K562 (cell line): ENCODE measurements at regions not wholly inside any gene's neighbourhood (a gene's known extent, or its start where the extent isn't known, plus 50 kb on each side); places are given as distances from the start of the nearest gene placed in this dataset.

Experiments
- ATF3 ChIP-seq, 2 experiments: fragments of 450-650 bp in 1 of 2; sonication (generic) in 1 of 2; formaldehyde crosslinking in 1 of 2; IDR thresholded peaks in 1 of 2; conservative IDR thresholded peaks in 1 of 2; 2 replicates each; pipeline versions ENCODE4 v1.6.1 to v1.8.1; 2016 to 2023; ENCODE audit warnings: mild to moderate bottlenecking in 2 of 2, moderate library complexity in 2 of 2, inconsistent platforms in 1 of 2, missing genetic modification reagents in 1 of 2
- BHLHE40 ChIP-seq: IDR thresholded peaks from 2 replicates; pipeline ENCODE4 v1.6.1; 2011; ENCODE audit warnings: low read length, improper control_type of control experiment
- CCAR2 ChIP-seq: fragments of 200-400 bp; formaldehyde crosslinking; IDR thresholded peaks from 2 replicates; pipeline ENCODE4 v1.6.1; 2017; ENCODE audit warnings: mild to moderate bottlenecking, low read depth, low read length
- CREB1 ChIP-seq, 2 experiments: sonication (generic) in 1 of 2; formaldehyde crosslinking in 1 of 2; IDR thresholded peaks; 2 replicates each; pipeline versions ENCODE4 v1.6.1 to v1.8.0; 2012 to 2022; ENCODE audit warnings: inconsistent platforms in 1 of 2, mild to moderate bottlenecking in 1 of 2, missing genetic modification reagents in 1 of 2, moderate library complexity in 1 of 2
- CTCF ChIP-seq, 3 experiments: IDR thresholded peaks in 2 of 3; conservative IDR thresholded peaks in 1 of 3; 2 replicates each; pipeline ENCODE4 v1.5.1; 2011 to 2012; ENCODE audit warnings: low read length in 3 of 3, mild to moderate bottlenecking in 3 of 3, control low read depth in 2 of 3, improper control_type of control experiment in 1 of 3, inconsistent platforms in 1 of 3, low read depth in 1 of 3, mixed read lengths in 1 of 3, moderate library complexity in 1 of 3; ENCODE audit not compliant: insufficient read depth in 2 of 3
- ESRRA ChIP-seq: fragments of 450-650 bp; IDR thresholded peaks from 2 replicates; pipeline ENCODE4 v1.6.1; 2014; ENCODE audit warnings: low read depth, mild to moderate bottlenecking, moderate library complexity, borderline replicate concordance
- GATA2 ChIP-seq: sonication (generic); formaldehyde crosslinking; IDR thresholded peaks from 2 replicates; pipeline ENCODE4 v1.4.0; 2020; ENCODE audit warnings: mild to moderate bottlenecking, missing genetic modification reagents
- HOMEZ ChIP-seq: fragments of 250-450 bp; sonication (Bioruptor Pico); IDR thresholded peaks from 2 replicates; pipeline ENCODE4 v1.4.0; 2020; ENCODE audit warnings: mild to moderate bottlenecking, moderate library complexity
- MAZ ChIP-seq, 2 experiments: fragments of 450-650 bp in 1 of 2; sonication (generic) in 1 of 2; formaldehyde crosslinking; IDR thresholded peaks in 1 of 2; conservative IDR thresholded peaks in 1 of 2; 2 replicates each; pipeline versions ENCODE4 v1.4.0 to v1.5.0; 2020; ENCODE audit warnings: mild to moderate bottlenecking in 1 of 2, missing genetic modification reagents in 1 of 2
- NFE2L1 ChIP-seq: fragments of 450-650 bp; IDR thresholded peaks from 2 replicates; pipeline ENCODE4 v1.6.1; 2016; ENCODE audit warnings: missing genetic modification characterization, low read depth, mild to moderate bottlenecking, missing compliant biosample characterization, moderate library complexity, borderline replicate concordance
- NRF1 ChIP-seq, 2 experiments: fragments of 450-650 bp; IDR thresholded peaks in 1 of 2; conservative IDR thresholded peaks in 1 of 2; 2 replicates each; pipeline ENCODE4 v1.6.1; 2014; ENCODE audit warnings: mild to moderate bottlenecking in 2 of 2
- POLR2A ChIP-seq: fragments of 450-650 bp; conservative IDR thresholded peaks from 2 replicates; pipeline ENCODE4 v1.6.1; 2016
- RNF2 ChIP-seq: sonication (generic); IDR thresholded peaks from 2 replicates; pipeline ENCODE4 v1.6.1; 2016
- ZFX ChIP-seq: sonication (generic); formaldehyde crosslinking; IDR thresholded peaks from 2 replicates; pipeline ENCODE4 v1.8.0; 2022; ENCODE audit warnings: mild to moderate bottlenecking, missing genetic modification reagents, moderate library complexity

GRCh38 chr3:107958146-107958545 is 132.7 kb downstream of the CD47 start:
- no peak for TF ChIP-seq NFE2L1 (tag)
- no peak for TF ChIP-seq BHLHE40
- no peak for TF ChIP-seq RNF2
- TF ChIP-seq MAZ (CRISPR knock-in tag; conservative IDR thresholded peaks at IDR 0.05 in 1 of 2, IDR thresholded peaks at IDR 0.05 in 1 of 2), result no peak
- TF ChIP-seq ZFX (CRISPR knock-in tag), result no peak
- TF ChIP-seq ATF3 (IDR thresholded peaks at IDR 0.05), result no peak
- no peak for TF ChIP-seq ATF3 (CRISPR knock-in tag; conservative IDR thresholded peaks at IDR 0.05)
- TF ChIP-seq ESRRA, result no peak
- no peak for TF ChIP-seq CCAR2
- no peak for TF ChIP-seq POLR2A
- no peak for TF ChIP-seq CTCF (IDR thresholded peaks at IDR 0.05 in 2 of 3, conservative IDR thresholded peaks at IDR 0.05 in 1 of 3; ENCODE audit: insufficient read depth in 2 of 3, low read depth in 1 of 3, low read length in 3 of 3)
- no peak for TF ChIP-seq CREB1 (IDR thresholded peaks at IDR 0.05)
- TF ChIP-seq CREB1 (CRISPR knock-in tag; IDR thresholded peaks at IDR 0.05), result no peak
- no peak for TF ChIP-seq GATA2 (CRISPR knock-in tag)
- TF ChIP-seq HOMEZ (CRISPR knock-in tag), result no peak
- TF ChIP-seq NRF1 (conservative IDR thresholded peaks at IDR 0.05 in 1 of 2, IDR thresholded peaks at IDR 0.05 in 1 of 2), result no peak
